ENCODE measurements at regions not wholly inside any gene's neighbourhood (a gene's known extent, or its start where the extent isn't known, plus 50 kb on each side); places are given as distances from the start of the nearest gene placed in this dataset.
A peak's percentile ranks its signal among the peaks of the same experiment; 100 is the strongest.

GRCh38 chr13:53135301-53135700 is 106.7 kb downstream of the OLFM4 start:
- Histone ChIP-seq H3K4me3 (ENCODE audit: low read depth, low read length, poor library complexity, severe bottlenecking) (no peak overlapping the region), H3K9me3 (ENCODE audit: low read depth, low read length, poor library complexity, severe bottlenecking) (no peaks in the 10 kb centered on the region), H3K27me3 (replicated peaks; ENCODE audit: insufficient read depth, low read depth, low read length, poor library complexity) (peaks cover 12% of the 10 kb centered on the region), H3K27ac (ENCODE audit: low read depth, low read length, poor library complexity, severe bottlenecking) (no peak overlapping the region), H3K4me1 (ENCODE audit: insufficient read depth, low read length, poor library complexity, severe bottlenecking) (peaks cover 4% of the 10 kb centered on the region), H3K36me3 (ENCODE audit: insufficient read depth, low read length, poor library complexity, severe bottlenecking) (no peaks in the 10 kb centered on the region)
- no TSS peak for BruUV-seq (replicated peaks)
- no peak for TF ChIP-seq EZH2 (IDR thresholded peaks at IDR 0.05; ENCODE audit: borderline replicate concordance, low read depth, low read length, poor library complexity, severe bottlenecking)
- TF ChIP-seq, protein P1, sequence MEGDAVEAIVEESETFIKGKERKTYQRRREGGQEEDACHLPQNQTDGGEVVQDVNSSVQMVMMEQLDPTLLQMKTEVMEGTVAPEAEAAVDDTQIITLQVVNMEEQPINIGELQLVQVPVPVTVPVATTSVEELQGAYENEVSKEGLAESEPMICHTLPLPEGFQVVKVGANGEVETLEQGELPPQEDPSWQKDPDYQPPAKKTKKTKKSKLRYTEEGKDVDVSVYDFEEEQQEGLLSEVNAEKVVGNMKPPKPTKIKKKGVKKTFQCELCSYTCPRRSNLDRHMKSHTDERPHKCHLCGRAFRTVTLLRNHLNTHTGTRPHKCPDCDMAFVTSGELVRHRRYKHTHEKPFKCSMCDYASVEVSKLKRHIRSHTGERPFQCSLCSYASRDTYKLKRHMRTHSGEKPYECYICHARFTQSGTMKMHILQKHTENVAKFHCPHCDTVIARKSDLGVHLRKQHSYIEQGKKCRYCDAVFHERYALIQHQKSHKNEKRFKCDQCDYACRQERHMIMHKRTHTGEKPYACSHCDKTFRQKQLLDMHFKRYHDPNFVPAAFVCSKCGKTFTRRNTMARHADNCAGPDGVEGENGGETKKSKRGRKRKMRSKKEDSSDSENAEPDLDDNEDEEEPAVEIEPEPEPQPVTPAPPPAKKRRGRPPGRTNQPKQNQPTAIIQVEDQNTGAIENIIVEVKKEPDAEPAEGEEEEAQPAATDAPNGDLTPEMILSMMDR (conservative IDR thresholded peaks at IDR 0.05; ENCODE audit: low read depth, low read length): no peak
- POLR2A ChIA-PET (ENCODE audit: low non-redundant PET): no interaction called here
- CTCF ChIA-PET: no interaction called here
- intact Hi-C loops (cut with micrococcal nuclease; ENCODE audit: unreplicated experiment): no loop called here
- no peak for DNase-seq (ENCODE audit: low spot score)

GRCh38 chr13:53136554-53137215 is 108.1 kb downstream of the OLFM4 start:
- no peak overlapping the region for H3K27ac ChIP-seq (ENCODE audit: low read depth, low read length, poor library complexity, severe bottlenecking)
- no TSS peak for BruUV-seq (replicated peaks)
- ChIA-PET CTCF (no interaction called here), POLR2A (ENCODE audit: low non-redundant PET) (no interaction called here)
- no peaks in the 10 kb centered on the region for H3K36me3 ChIP-seq (ENCODE audit: insufficient read depth, low read length, poor library complexity, severe bottlenecking)
- TF ChIP-seq, protein P1 (conservative IDR thresholded peaks at IDR 0.05; ENCODE audit: low read depth, low read length): no peak
- TF ChIP-seq EZH2 (IDR thresholded peaks at IDR 0.05; ENCODE audit: borderline replicate concordance, low read depth, low read length, poor library complexity, severe bottlenecking): no peak
- peaks cover 12% of the 10 kb centered on the region for H3K27me3 ChIP-seq (replicated peaks; ENCODE audit: insufficient read depth, low read depth, low read length, poor library complexity)
- no peaks in the 10 kb centered on the region for H3K9me3 ChIP-seq (ENCODE audit: low read depth, low read length, poor library complexity, severe bottlenecking)
- no peak overlapping the region for H3K4me3 ChIP-seq (ENCODE audit: low read depth, low read length, poor library complexity, severe bottlenecking)
- DNase-seq (ENCODE audit: low spot score): no peak
- intact Hi-C loops (cut with micrococcal nuclease; ENCODE audit: unreplicated experiment): no loop called here
- peaks cover 4% of the 10 kb centered on the region for H3K4me1 ChIP-seq (ENCODE audit: insufficient read depth, low read length, poor library complexity, severe bottlenecking)

- H3K4me3 ChIP-seq (ENCODE audit: low read depth, low read length, poor library complexity, severe bottlenecking): no peak overlapping the region
- BruUV-seq (replicated peaks): no TSS peak
- ChIA-PET POLR2A (ENCODE audit: low non-redundant PET) (no interaction called here), CTCF (no interaction called here)
- peak; percentile 22 for DNase-seq (ENCODE audit: low spot score)
- TF ChIP-seq, protein P1 (conservative IDR thresholded peaks at IDR 0.05; ENCODE audit: low read depth, low read length): no peak
- TF ChIP-seq EZH2 (IDR thresholded peaks at IDR 0.05; ENCODE audit: borderline replicate concordance, low read depth, low read length, poor library complexity, severe bottlenecking): no peak
- peaks cover 4% of the 10 kb centered on the region for H3K4me1 ChIP-seq (ENCODE audit: insufficient read depth, low read length, poor library complexity, severe bottlenecking)
- H3K27me3 ChIP-seq (replicated peaks; ENCODE audit: insufficient read depth, low read depth, low read length, poor library complexity): peaks cover 12% of the 10 kb centered on the region
- intact Hi-C loops (cut with micrococcal nuclease; ENCODE audit: unreplicated experiment): no loop called here
- no peaks in the 10 kb centered on the region for H3K36me3 ChIP-seq (ENCODE audit: insufficient read depth, low read length, poor library complexity, severe bottlenecking)
- no peak overlapping the region for H3K27ac ChIP-seq (ENCODE audit: low read depth, low read length, poor library complexity, severe bottlenecking)
- H3K9me3 ChIP-seq (ENCODE audit: low read depth, low read length, poor library complexity, severe bottlenecking): no peaks in the 10 kb centered on the region
These were observed 109.2 kb downstream of the OLFM4 start for GRCh38 chr13:53137779-53138178.

All from A673 (cell line).